ENCODE measurements at regions not wholly inside any gene's neighbourhood (a gene's known extent, or its start where the extent isn't known, plus 50 kb on each side); places are given as distances from the start of the nearest gene placed in this dataset.

- Histone ChIP-seq H3K4me3 (no peak overlapping the region), H3K9me3 (no peaks in the 10 kb centered on the region), H3K27ac (no peak overlapping the region), H3K4me1 (peaks cover 7% of the 10 kb centered on the region; the same call in 2 of the 3 replicates), H3K4me2 (no peak overlapping the region)
- DNase-seq (ENCODE audit: low read depth in 1 of 2, low spot score in 1 of 2) (no peak), FAIRE-seq (no peak), ATAC-seq (no peak)
- CTCF ChIA-PET: interaction anchor here (1.0 kb wide), 2 partner anchors 15 to 651 kb away, joined by 3 read pairs; no protein-coding TSS in a partner anchor
- 88% methylated on average over 7 of the region's 11 CpGs for WGBS (ENCODE audit: missing lambda C conversion rate)
- TF ChIP-seq CEBPB (IDR thresholded peaks at IDR 0.05) (no peak), CHD4 (IDR thresholded peaks at IDR 0.05; ENCODE audit: borderline replicate concordance) (no peak), JUN (IDR thresholded peaks at IDR 0.05) (no peak), ELK1 (IDR thresholded peaks at IDR 0.05; ENCODE audit: low read depth, low read length) (no peak), HOXB5 (CRISPR knock-in tag; IDR thresholded peaks at IDR 0.05) (no peak), NPAS2 (CRISPR knock-in tag; IDR thresholded peaks at IDR 0.05; ENCODE audit: borderline replicate concordance) (no peak), RAD21 (conservative IDR thresholded peaks at IDR 0.05 in 1 of 2, IDR thresholded peaks at IDR 0.05 in 1 of 2) (no peak), HMGXB4 (CRISPR knock-in tag; IDR thresholded peaks at IDR 0.05; ENCODE audit: borderline replicate concordance) (no peak), SMC3 (IDR thresholded peaks at IDR 0.05) (no peak), CTCF (IDR thresholded peaks at IDR 0.05) (no peak), MAX (IDR thresholded peaks at IDR 0.05) (no peak), PBX3 (IDR thresholded peaks at IDR 0.05) (no peak), E2F6 (IDR thresholded peaks at IDR 0.05; ENCODE audit: borderline replicate concordance, low read depth) (no peak), ZNF302 (CRISPR knock-in tag; IDR thresholded peaks at IDR 0.05) (no peak), FOXS1 (CRISPR knock-in tag; IDR thresholded peaks at IDR 0.05) (no peak), MAFK (IDR thresholded peaks at IDR 0.05; ENCODE audit: partially characterized antibody) (no peak), CHD2 (IDR thresholded peaks at IDR 0.05; ENCODE audit: low read length, partially characterized antibody) (no peak), TFCP2L1 (CRISPR knock-in tag; IDR thresholded peaks at IDR 0.05) (no peak), PHF8 (IDR thresholded peaks at IDR 0.05; ENCODE audit: borderline replicate concordance, low read depth) (no peak)
- POLR2A ChIA-PET: interaction anchor here (0.6 to 0.7 kb wide), 2 partner anchors 80 to 602 kb away, joined by 4 to 9 read pairs; no protein-coding TSS in a partner anchor
Observed at GRCh38 chr18:22547807-22548561, 130.3 kb upstream of the CTAGE1 start.
